Choroid plexus epithelial cell (primary cell): ENCODE measurements at regions not wholly inside any gene's neighbourhood (a gene's known extent, or its start where the extent isn't known, plus 50 kb on each side); places are given as distances from the start of the nearest gene placed in this dataset.

Experiments
- DNase-seq: peaks from one replicate; pipeline ENCODE4 v3.0.0-alpha.2; 2010; ENCODE audit warnings: low read depth
- H3K4me3 ChIP-seq: 2 replicates; pipeline ENCODE4 v1.5.1; 2011; ENCODE audit warnings: low read depth, mild to moderate bottlenecking, control low read depth, low read length, moderate library complexity
- TF ChIP-seq, protein P1 (sequence below): conservative IDR thresholded peaks from 2 replicates; pipeline ENCODE4 v1.5.1; 2011; ENCODE audit warnings: low read depth, mild to moderate bottlenecking, control low read depth, inconsistent platforms, low read length, moderate library complexity

DNA sequence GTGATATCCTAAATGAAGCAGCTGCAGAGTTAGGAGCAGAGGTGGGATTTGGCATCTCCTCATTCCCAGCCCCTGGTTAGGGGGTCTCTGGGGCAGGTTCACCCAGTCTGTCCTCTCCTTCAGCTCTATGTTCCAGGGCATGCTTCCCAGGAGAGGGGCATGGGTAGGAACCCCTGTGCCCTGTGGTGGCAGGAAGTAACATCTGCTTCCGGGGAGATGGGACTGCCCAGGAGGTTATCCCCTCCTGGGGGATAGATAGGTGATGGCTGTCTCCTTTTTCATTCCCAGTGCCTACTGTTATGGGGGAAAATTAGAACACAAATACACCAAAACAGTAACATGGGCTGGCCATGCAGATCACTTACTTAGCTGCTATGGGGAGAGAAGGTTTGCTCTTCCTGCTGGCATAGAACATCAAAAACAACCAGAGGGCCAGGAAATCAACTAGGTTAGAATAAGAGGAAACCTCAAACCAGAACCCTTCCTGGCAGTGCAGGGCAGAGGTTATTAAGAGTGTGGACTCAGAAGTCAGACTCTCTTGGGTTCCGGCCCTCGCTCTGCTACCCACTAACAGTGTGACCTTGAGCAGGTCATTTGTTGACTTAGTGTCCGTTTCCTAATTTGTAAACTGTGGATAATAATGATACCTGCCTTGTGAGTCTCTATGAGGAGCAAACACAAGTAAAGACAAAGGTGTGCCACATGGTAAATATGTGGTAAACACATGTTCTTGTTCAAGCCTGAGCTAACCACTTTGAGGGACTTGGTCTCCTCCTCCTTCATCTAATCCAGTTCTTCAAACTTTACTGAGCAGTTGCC, 157.8 kb upstream of the JUN start:
- TF ChIP-seq, protein P1, sequence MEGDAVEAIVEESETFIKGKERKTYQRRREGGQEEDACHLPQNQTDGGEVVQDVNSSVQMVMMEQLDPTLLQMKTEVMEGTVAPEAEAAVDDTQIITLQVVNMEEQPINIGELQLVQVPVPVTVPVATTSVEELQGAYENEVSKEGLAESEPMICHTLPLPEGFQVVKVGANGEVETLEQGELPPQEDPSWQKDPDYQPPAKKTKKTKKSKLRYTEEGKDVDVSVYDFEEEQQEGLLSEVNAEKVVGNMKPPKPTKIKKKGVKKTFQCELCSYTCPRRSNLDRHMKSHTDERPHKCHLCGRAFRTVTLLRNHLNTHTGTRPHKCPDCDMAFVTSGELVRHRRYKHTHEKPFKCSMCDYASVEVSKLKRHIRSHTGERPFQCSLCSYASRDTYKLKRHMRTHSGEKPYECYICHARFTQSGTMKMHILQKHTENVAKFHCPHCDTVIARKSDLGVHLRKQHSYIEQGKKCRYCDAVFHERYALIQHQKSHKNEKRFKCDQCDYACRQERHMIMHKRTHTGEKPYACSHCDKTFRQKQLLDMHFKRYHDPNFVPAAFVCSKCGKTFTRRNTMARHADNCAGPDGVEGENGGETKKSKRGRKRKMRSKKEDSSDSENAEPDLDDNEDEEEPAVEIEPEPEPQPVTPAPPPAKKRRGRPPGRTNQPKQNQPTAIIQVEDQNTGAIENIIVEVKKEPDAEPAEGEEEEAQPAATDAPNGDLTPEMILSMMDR: no peak
- DNase-seq: no peak
- no peak overlapping the region for H3K4me3 ChIP-seq

DNA sequence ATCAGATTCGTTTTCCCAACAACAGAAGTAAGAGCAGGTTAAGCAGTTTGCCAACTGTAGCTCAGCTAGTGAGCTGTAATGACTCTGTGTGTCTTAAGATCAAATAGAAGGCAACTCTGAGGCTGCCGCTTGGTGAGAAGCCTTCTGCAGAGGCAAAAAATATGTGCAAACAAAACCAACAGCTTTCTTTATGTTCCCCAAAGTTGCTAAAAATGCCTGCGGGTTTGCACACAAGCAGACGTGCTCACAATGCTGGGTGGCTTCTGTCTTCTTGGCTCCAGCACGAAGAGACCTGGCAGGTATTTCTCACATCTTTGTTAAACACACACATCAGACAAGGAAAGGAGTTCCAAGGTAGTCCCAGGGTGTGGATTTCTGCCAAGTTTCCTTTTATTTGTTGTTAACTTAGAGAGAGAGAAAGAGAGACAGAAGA, 158.9 kb upstream of the JUN start:
- DNase-seq: peak; percentile 11
- no peak overlapping the region for H3K4me3 ChIP-seq
- TF ChIP-seq, protein P1: no peak

DNA sequence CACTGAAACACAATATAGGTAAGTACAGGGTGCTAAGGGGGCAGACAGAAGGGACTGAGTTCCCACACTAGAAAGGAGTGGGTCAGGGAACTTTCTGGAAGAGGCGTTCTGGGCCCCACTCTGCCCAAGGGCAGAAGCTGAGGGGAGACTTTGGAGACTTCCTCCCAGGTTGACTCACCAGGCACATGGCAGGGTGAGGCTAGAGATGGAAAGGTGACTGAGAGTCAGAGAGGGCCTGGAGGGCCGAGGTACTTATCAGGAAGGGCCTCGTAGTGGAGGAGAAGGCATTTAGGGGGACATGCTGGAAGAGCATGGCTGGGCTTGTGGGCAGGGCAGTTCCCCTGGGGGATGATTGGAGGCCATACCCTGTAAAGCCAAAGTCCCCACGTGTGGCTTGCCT, 159.9 kb upstream of the JUN start:
- TF ChIP-seq, protein P1: no peak
- no peak for DNase-seq
- no peak overlapping the region for H3K4me3 ChIP-seq

DNA sequence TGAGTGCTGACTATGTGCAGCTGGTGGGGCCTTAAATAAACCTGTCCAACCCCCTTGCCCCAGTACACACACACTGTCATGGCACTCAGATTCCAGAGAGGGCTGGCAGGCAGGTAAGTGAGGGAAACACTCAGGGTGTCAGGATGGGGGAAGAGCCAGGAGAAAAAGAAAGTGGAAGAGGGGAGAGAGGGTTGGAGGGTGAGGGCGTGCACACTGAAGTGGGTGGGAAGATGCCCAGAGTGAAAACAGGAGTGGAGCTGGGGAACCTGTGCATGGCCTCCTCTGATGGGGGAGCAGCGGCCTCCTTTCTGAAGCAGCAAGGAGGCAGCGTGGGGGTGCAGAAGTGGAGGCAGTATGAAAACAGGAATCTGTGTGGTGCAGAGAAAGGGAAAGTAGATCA, 160.6 kb upstream of the JUN start:
- no peak overlapping the region for H3K4me3 ChIP-seq
- TF ChIP-seq, protein P1: no peak
- no peak for DNase-seq

DNA sequence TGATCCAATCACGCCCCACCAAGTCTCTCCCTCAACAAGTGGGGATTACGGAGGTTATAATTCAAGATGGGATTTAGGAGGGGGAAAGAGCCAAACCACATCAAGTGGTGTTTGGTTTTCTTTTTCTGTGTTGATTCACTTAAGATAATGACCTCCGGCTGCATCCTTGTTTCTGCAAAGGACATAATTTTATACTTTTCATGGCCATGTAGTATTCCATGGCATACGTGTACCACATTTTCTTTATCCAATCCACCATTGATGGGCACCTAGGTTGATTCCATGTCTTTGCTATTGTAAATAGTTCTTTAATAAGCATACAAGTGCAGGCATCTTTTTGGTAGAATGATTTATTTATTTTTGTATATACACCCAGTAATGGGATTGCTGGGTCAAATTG, 162.5 kb upstream of the JUN start:
- no peak overlapping the region for H3K4me3 ChIP-seq
- no peak for DNase-seq
- TF ChIP-seq, protein P1: no peak

DNA sequence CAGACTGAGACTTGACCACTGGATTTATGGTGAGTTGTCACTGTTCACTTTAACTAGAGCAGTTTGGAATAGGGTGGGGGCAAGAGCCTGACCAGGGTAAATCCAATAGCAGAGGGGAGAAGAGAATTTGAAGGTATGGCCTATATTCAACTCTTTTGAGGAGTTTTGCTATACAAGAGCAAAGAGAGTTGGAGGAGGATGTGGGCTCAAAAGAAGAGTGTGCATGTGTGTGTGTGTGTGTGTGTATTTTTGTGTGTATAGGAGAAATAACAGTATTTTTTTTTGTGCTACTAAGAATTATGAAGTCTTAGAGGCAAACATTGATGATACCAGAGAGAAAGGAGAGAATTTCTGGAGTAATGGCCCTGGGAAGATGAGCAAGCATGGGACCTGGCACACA, 164.8 kb upstream of the JUN start:
- TF ChIP-seq, protein P1: no peak
- DNase-seq: no peak
- no peak overlapping the region for H3K4me3 ChIP-seq
